Fibroblast of the aortic adventitia (primary cell): ENCODE measurements at regions not wholly inside any gene's neighbourhood (a gene's known extent, or its start where the extent isn't known, plus 50 kb on each side); places are given as distances from the start of the nearest gene placed in this dataset.
"Not testable (repeated sequence)": the region's sequence is repeated elsewhere in the genome, so short reads cannot be mapped to it uniquely, and the experiment has no call there.

Experiments used
- DNase-seq: peaks from one replicate; pipeline ENCODE4 v3.0.0-alpha.2; 2010; ENCODE audit warnings: low read depth
- H3K4me3 ChIP-seq: 2 replicates; pipeline ENCODE4 v1.5.1; 2011; ENCODE audit warnings: low read depth, mild to moderate bottlenecking, control low read depth, low read length, moderate library complexity
- TF ChIP-seq, protein P1 (sequence below): IDR thresholded peaks from 2 replicates; pipeline ENCODE4 v1.5.1; 2011; ENCODE audit warnings: mild to moderate bottlenecking, low read length, control low read depth, inconsistent platforms; ENCODE audit not compliant: insufficient read depth

DNA sequence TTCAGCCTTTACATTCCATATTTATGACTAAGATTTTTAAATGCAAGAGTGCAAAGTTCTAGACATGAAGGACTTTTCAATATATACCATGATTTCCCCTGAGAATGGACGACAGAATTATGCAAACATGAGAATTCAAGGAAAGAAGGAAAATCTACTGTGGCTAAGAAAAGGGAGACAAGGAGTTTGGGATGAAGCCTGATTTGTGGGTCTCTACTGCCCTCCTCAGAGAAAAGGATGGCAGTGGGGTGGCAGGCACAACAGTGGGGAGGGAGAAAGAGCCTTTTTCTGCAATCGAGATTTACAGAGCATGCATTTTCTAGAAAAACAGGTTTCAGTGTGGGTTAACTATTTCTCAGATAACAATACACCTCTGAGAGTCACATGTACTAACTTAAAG is 466.9 kb upstream of the NRSN1 start:
- H3K4me3 ChIP-seq = no peak overlapping the region
- no peak for DNase-seq
- TF ChIP-seq, protein P1, sequence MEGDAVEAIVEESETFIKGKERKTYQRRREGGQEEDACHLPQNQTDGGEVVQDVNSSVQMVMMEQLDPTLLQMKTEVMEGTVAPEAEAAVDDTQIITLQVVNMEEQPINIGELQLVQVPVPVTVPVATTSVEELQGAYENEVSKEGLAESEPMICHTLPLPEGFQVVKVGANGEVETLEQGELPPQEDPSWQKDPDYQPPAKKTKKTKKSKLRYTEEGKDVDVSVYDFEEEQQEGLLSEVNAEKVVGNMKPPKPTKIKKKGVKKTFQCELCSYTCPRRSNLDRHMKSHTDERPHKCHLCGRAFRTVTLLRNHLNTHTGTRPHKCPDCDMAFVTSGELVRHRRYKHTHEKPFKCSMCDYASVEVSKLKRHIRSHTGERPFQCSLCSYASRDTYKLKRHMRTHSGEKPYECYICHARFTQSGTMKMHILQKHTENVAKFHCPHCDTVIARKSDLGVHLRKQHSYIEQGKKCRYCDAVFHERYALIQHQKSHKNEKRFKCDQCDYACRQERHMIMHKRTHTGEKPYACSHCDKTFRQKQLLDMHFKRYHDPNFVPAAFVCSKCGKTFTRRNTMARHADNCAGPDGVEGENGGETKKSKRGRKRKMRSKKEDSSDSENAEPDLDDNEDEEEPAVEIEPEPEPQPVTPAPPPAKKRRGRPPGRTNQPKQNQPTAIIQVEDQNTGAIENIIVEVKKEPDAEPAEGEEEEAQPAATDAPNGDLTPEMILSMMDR = no peak

GRCh38 chr6:23661549-23661948 is 464.5 kb upstream of the NRSN1 start:
- no peak overlapping the region for H3K4me3 ChIP-seq
- TF ChIP-seq, protein P1 = no peak
- no peak for DNase-seq

- TF ChIP-seq, protein P1 = no peak
These were observed 462.9 kb upstream of the NRSN1 start for GRCh38 chr6:23663096-23663495.

DNA sequence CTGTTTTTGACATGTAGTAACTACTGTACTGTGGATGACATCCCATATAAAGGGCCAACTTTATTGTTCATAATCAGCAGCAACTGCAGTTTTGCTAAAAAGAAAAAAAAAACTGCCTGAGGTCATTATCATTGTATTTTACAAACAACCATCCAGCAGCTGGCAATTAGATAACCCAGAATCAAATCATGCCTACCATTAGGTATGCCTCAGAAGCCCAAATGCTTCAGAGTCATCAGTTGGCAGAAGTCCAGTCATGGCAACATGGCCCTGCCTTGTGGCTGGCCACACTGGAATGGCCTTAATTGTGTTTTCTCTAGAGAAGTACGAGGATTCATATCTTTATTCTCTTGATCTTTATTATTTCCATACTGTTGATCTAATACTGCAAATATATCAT is 462.4 kb upstream of the NRSN1 start:
- TF ChIP-seq, protein P1 = no peak
- DNase-seq = no peak
- H3K4me3 ChIP-seq = no peak overlapping the region

More at GRCh38 chr6:23663096-23663495, 462.9 kb upstream of the NRSN1 start:
- H3K4me3 ChIP-seq = no peak overlapping the region
- DNase-seq = no peak

DNA sequence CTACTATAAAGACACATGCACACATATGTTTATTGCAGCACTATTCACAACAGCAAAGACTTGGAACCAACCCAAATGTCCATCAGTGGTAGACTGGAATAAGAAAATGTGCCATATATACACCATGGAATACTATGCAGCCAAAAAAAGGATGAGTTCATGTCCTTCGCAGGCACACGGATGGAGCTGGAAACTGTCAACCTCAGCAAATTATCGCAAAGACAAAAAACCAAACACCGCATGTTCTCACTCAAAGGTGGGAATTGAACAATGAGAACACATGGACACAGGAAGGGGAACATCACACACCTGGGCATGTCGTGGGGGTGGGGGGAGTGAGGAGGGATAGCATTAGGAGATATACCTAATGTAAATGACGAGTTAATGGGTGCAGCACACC is 460.1 kb upstream of the NRSN1 start:
- DNase-seq, H3K4me3 ChIP-seq: not testable (repeated sequence)

DNA sequence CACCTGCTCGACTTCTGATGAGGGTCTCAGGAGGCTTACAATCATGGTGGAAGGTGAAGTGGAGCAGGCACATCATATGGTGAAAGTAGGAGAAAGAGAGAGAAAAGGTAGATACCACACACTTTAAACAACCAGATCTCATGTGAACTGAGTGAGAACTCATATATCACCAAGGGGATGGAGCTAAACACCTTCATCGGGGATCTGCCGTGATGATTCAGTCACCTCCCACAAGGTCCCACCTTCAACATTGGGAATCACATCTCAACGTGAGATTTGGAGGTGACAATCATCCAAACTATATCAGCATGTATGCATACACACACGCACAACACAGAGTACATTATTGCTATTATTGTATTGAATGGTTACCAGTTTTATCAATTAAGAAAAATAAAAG is 453.3 kb upstream of the NRSN1 start:
- DNase-seq = no peak
- TF ChIP-seq, protein P1 = no peak
- no peak overlapping the region for H3K4me3 ChIP-seq

DNA sequence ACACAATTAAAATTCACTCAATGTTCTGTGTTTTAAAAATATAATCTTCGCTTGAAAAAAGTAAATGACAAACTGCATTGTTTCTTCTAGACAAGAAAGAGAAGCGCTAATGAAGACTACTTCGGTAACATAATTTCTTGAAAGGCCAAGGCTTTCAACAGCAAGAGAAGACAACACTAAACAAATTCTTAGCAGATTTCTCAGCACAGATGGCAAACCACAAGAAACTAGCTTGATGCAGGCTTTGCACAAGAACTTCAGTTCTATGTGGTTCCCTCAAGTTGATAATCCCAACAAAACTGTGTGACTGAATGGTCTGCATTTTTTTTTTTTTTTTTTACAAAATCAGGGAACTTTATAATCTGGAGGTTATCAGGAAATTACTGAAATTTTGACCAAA is 447.4 kb upstream of the NRSN1 start:
- DNase-seq = no peak
- TF ChIP-seq, protein P1 = no peak
- H3K4me3 ChIP-seq = no peak overlapping the region

- TF ChIP-seq, protein P1 = no peak
- H3K4me3 ChIP-seq = no peak overlapping the region
- no peak for DNase-seq
These were observed 444.3 kb upstream of the NRSN1 start for GRCh38 chr6:23681743-23682142.
